ENCODE measurements at regions not wholly inside any gene's neighbourhood (a gene's known extent, or its start where the extent isn't known, plus 50 kb on each side); places are given as distances from the start of the nearest gene placed in this dataset.

DNA sequence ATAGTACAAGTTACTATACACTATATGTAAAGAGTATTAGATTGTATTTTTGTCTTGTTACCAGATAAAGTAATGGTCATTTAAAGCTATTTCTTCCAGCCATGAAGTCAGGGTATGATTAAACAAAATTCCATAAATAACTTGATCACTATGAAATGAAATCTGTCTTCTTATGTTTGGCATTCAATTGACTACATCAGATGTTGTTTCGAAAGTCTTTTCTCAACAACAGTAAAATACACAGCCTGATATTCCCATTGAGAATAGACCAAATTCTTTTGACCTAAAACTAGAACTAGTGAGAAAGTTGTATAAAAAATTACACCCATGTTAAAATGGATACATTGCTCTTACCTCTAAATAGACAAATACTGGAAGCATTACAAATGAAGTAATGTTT lies 134.6 kb upstream of the ADAMTS5 start:
- TF ChIP-seq, protein P1, sequence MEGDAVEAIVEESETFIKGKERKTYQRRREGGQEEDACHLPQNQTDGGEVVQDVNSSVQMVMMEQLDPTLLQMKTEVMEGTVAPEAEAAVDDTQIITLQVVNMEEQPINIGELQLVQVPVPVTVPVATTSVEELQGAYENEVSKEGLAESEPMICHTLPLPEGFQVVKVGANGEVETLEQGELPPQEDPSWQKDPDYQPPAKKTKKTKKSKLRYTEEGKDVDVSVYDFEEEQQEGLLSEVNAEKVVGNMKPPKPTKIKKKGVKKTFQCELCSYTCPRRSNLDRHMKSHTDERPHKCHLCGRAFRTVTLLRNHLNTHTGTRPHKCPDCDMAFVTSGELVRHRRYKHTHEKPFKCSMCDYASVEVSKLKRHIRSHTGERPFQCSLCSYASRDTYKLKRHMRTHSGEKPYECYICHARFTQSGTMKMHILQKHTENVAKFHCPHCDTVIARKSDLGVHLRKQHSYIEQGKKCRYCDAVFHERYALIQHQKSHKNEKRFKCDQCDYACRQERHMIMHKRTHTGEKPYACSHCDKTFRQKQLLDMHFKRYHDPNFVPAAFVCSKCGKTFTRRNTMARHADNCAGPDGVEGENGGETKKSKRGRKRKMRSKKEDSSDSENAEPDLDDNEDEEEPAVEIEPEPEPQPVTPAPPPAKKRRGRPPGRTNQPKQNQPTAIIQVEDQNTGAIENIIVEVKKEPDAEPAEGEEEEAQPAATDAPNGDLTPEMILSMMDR (IDR thresholded peaks at IDR 0.05) = no peak
- TF ChIP-seq EZH2 (IDR thresholded peaks at IDR 0.05; ENCODE audit: borderline replicate concordance, insufficient read depth, low read depth, low read length, poor library complexity, severe bottlenecking) = no peak
